Neural cell (in vitro differentiated cells): ENCODE measurements at regions not wholly inside any gene's neighbourhood (a gene's known extent, or its start where the extent isn't known, plus 50 kb on each side); places are given as distances from the start of the nearest gene placed in this dataset.

Experiments
- H2AFZ ChIP-seq: fragments of 200-600, 300-800 bp; sonication (generic), shearing (Covaris generic); 2 replicates; pipeline ENCODE4 v1.6.0; 2014; ENCODE audit warnings: low read depth, mild to moderate bottlenecking, antibody characterized with exemption, low read length, moderate library complexity
- H3F3A ChIP-seq: fragments of 200-600 bp; shearing (Covaris generic); 2 replicates; pipeline ENCODE4 v1.6.1; 2016; ENCODE audit warnings: mild to moderate bottlenecking, moderate library complexity, mixed read lengths, antibody characterized with exemption, low read length; ENCODE audit not compliant: insufficient read depth, poor library complexity, severe bottlenecking
- H3K27ac ChIP-seq: fragments of 200-600, 300-800 bp; sonication (generic), shearing (Covaris generic); 2 replicates; pipeline ENCODE4 v1.5.1; 2014; ENCODE audit warnings: mild to moderate bottlenecking, low read length, moderate library complexity
- H3K27me3 ChIP-seq: fragments of 300-800, 200-600 bp; sonication (generic), shearing (Covaris generic); 2 replicates; pipeline ENCODE4 v1.6.0; 2014; ENCODE audit warnings: mild to moderate bottlenecking, low read depth, low read length, moderate library complexity; ENCODE audit not compliant: insufficient read depth
- H3K36me3 ChIP-seq: fragments of 300-800, 200-600 bp; sonication (generic), shearing (Covaris generic); 2 replicates; pipeline ENCODE4 v1.5.1; 2014; ENCODE audit warnings: mild to moderate bottlenecking, antibody characterized with exemption, low read length, moderate library complexity; ENCODE audit not compliant: insufficient read depth
- H3K4me2 ChIP-seq: fragments of 300-800, 200-600 bp; sonication (generic), shearing (Covaris generic); 2 replicates; pipeline ENCODE4 v1.6.0; 2014; ENCODE audit warnings: mild to moderate bottlenecking, low read length
- H3K4me3 ChIP-seq: fragments of 300-800, 200-600 bp; sonication (generic), shearing (Covaris generic); 2 replicates; pipeline ENCODE4 v1.5.1; 2014; ENCODE audit warnings: mild to moderate bottlenecking, low read length, moderate library complexity
- H3K79me2 ChIP-seq: fragments of 200-600 bp; shearing (Covaris generic); replicated peaks from 2 replicates; pipeline ENCODE4 v1.6.0; 2014; ENCODE audit warnings: mild to moderate bottlenecking, low read length, moderate library complexity; ENCODE audit not compliant: insufficient read depth
- H3K9ac ChIP-seq: fragments of 300-800, 200-600 bp; sonication (generic), shearing (Covaris generic); 2 replicates; pipeline ENCODE4 v1.6.1; 2016; ENCODE audit warnings: mild to moderate bottlenecking, low read length, mixed read lengths
- H3K9me2 ChIP-seq: fragments of 200-600 bp; shearing (Covaris generic); 2 replicates; pipeline ENCODE4 v1.6.1; 2016; ENCODE audit warnings: mild to moderate bottlenecking, low read length, mixed read lengths; ENCODE audit not compliant: insufficient read depth
- H3K9me3 ChIP-seq: fragments of 200-600, 300-800 bp; sonication (generic), shearing (Covaris generic); 2 replicates; pipeline ENCODE4 v1.6.1; 2016; ENCODE audit warnings: mild to moderate bottlenecking, mixed run types, low read length, moderate library complexity, mixed read lengths
- H4K20me1 ChIP-seq: fragments of 200-600 bp; shearing (Covaris generic); 2 replicates; pipeline ENCODE4 v1.6.1; 2016; ENCODE audit warnings: mild to moderate bottlenecking, mixed run types; ENCODE audit not compliant: insufficient read depth
- EP300 ChIP-seq: fragments of 450-650 bp; conservative IDR thresholded peaks from 2 replicates; pipeline ENCODE4 v1.6.1; 2014; ENCODE audit warnings: antibody characterized with exemption, mild to moderate bottlenecking, moderate library complexity; ENCODE audit not compliant: poor library complexity, severe bottlenecking
- EZH2 ChIP-seq: fragments of 200-600, 300-800 bp; shearing (Covaris generic), sonication (generic); IDR thresholded peaks from 2 replicates; pipeline ENCODE4 v1.6.1; 2014; ENCODE audit warnings: antibody characterized with exemption, low read length, borderline replicate concordance, mild to moderate bottlenecking; ENCODE audit not compliant: insufficient read depth, poor library complexity, severe bottlenecking
- MXI1 ChIP-seq: fragments of 450-650 bp; conservative IDR thresholded peaks from 2 replicates; pipeline ENCODE4 v1.6.1; 2014; ENCODE audit warnings: antibody characterized with exemption, mild to moderate bottlenecking; ENCODE audit not compliant: poor library complexity, severe bottlenecking
- POLR2AphosphoS5 ChIP-seq: IDR thresholded peaks from 2 replicates; pipeline ENCODE4 v1.6.1; 2012
- RAD21 ChIP-seq: fragments of 450-650 bp; conservative IDR thresholded peaks from 2 replicates; pipeline ENCODE4 v1.6.1; 2014; ENCODE audit warnings: antibody characterized with exemption, mild to moderate bottlenecking, moderate library complexity
- REST ChIP-seq: IDR thresholded peaks from 2 replicates; pipeline ENCODE4 v1.6.1; 2012; ENCODE audit warnings: borderline replicate concordance
- SMC3 ChIP-seq: fragments of 450-650 bp; conservative IDR thresholded peaks from 2 replicates; pipeline ENCODE4 v1.6.1; 2014; ENCODE audit warnings: antibody characterized with exemption, mild to moderate bottlenecking, moderate library complexity; ENCODE audit not compliant: poor library complexity
- TAF1 ChIP-seq: IDR thresholded peaks from 2 replicates; pipeline ENCODE4 v1.6.1; 2012; ENCODE audit warnings: low read depth
- TF ChIP-seq, protein P1 (sequence below): fragments of 450-650 bp; IDR thresholded peaks from 2 replicates; pipeline ENCODE4 v1.5.1; 2014; ENCODE audit warnings: antibody characterized with exemption, mild to moderate bottlenecking, moderate library complexity; ENCODE audit not compliant: poor library complexity, severe bottlenecking

GRCh38 chr14:21725250-21725649 lies 51.6 kb upstream of the OR4E1 start:
- H3K27me3 ChIP-seq, result no peaks in the 10 kb centered on the region
- no peak overlapping the region for H2AFZ ChIP-seq
- no peak overlapping the region for H3K27ac ChIP-seq
- H3K79me2 ChIP-seq, result no peaks in the 10 kb centered on the region
- no peak for TF ChIP-seq SMC3
- no peak for TF ChIP-seq REST
- no peak for TF ChIP-seq MXI1
- H3K4me2 ChIP-seq, result no peak overlapping the region
- no peaks in the 10 kb centered on the region for H4K20me1 ChIP-seq
- no peaks in the 10 kb centered on the region for H3K9me2 ChIP-seq
- H3K9me3 ChIP-seq, result no peaks in the 10 kb centered on the region
- no peaks in the 10 kb centered on the region for H3F3A ChIP-seq
- no peak overlapping the region for H3K9ac ChIP-seq
- no peak overlapping the region for H3K4me3 ChIP-seq
- H3K36me3 ChIP-seq, result no peaks in the 10 kb centered on the region

GRCh38 chr14:21724090-21724973 lies 50.7 kb upstream of the OR4E1 start:
- H2AFZ ChIP-seq, result no peak overlapping the region
- H3K9me2 ChIP-seq, result no peaks in the 10 kb centered on the region
- H3K4me2 ChIP-seq, result no peak overlapping the region
- no peaks in the 10 kb centered on the region for H3K79me2 ChIP-seq
- H3K27me3 ChIP-seq, result no peaks in the 10 kb centered on the region
- H3K36me3 ChIP-seq, result no peaks in the 10 kb centered on the region
- no peaks in the 10 kb centered on the region for H3K9me3 ChIP-seq
- no peak overlapping the region for H3K4me3 ChIP-seq
- TF ChIP-seq, protein P1, sequence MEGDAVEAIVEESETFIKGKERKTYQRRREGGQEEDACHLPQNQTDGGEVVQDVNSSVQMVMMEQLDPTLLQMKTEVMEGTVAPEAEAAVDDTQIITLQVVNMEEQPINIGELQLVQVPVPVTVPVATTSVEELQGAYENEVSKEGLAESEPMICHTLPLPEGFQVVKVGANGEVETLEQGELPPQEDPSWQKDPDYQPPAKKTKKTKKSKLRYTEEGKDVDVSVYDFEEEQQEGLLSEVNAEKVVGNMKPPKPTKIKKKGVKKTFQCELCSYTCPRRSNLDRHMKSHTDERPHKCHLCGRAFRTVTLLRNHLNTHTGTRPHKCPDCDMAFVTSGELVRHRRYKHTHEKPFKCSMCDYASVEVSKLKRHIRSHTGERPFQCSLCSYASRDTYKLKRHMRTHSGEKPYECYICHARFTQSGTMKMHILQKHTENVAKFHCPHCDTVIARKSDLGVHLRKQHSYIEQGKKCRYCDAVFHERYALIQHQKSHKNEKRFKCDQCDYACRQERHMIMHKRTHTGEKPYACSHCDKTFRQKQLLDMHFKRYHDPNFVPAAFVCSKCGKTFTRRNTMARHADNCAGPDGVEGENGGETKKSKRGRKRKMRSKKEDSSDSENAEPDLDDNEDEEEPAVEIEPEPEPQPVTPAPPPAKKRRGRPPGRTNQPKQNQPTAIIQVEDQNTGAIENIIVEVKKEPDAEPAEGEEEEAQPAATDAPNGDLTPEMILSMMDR, result no peak
- TF ChIP-seq EP300, result no peak
- TF ChIP-seq SMC3, result no peak
- TF ChIP-seq RAD21, result no peak
- no peak for TF ChIP-seq EZH2
- no peak for TF ChIP-seq MXI1
- TF ChIP-seq REST, result no peak
- no peak for TF ChIP-seq TAF1
- no peak for TF ChIP-seq POLR2AphosphoS5
- H3K27ac ChIP-seq, result no peak overlapping the region
- no peaks in the 10 kb centered on the region for H3F3A ChIP-seq
- no peak overlapping the region for H3K9ac ChIP-seq
- no peaks in the 10 kb centered on the region for H4K20me1 ChIP-seq
